GM23338 (cell line): ENCODE measurements at regions not wholly inside any gene's neighbourhood (a gene's known extent, or its start where the extent isn't known, plus 50 kb on each side); places are given as distances from the start of the nearest gene placed in this dataset.

Experiments used
- ATAC-seq: fragments of 200-7000 bp; cut with Tn5 transposase; 3 replicates; pipeline ENCODE4 v1.9.1; 2020
- DNase-seq: peaks from one replicate; pipeline ENCODE4 v3.0.0-alpha.2; 2015; ENCODE audit warnings: low spot score
- H2AFZ ChIP-seq: fragments of 200-600 bp; sonication (generic); 2 replicates; pipeline ENCODE4 v1.8.0; 2016; ENCODE audit warnings: antibody characterized with exemption, mild to moderate bottlenecking, moderate library complexity
- H3F3A ChIP-seq: fragments of 200-600 bp; sonication (generic); replicated peaks from 2 replicates; pipeline ENCODE4 v1.8.0; 2017; ENCODE audit warnings: antibody characterized with exemption, mixed run types, low read depth
- H3K27ac ChIP-seq: fragments of 200-600 bp; sonication (generic); 2 replicates; pipeline ENCODE4 v1.6.1; 2016; ENCODE audit warnings: low read depth
- H3K27me3 ChIP-seq: fragments of 200-600 bp; sonication (generic); 2 replicates; pipeline ENCODE4 v1.8.0; 2016; ENCODE audit warnings: mild to moderate bottlenecking, mixed run types, moderate library complexity; ENCODE audit not compliant: insufficient read depth
- H3K36me3 ChIP-seq: fragments of 200-600 bp; sonication (generic); 2 replicates; pipeline ENCODE4 v1.8.0; 2016; ENCODE audit warnings: mild to moderate bottlenecking; ENCODE audit not compliant: insufficient read depth
- H3K4me1 ChIP-seq: fragments of 200-600 bp; sonication (generic); 2 replicates; pipeline ENCODE4 v1.8.0; 2016; ENCODE audit warnings: mild to moderate bottlenecking, moderate library complexity; ENCODE audit not compliant: insufficient read depth
- H3K4me2 ChIP-seq: fragments of 200-600 bp; sonication (generic); 2 replicates; pipeline ENCODE4 v1.7.1; 2017; ENCODE audit warnings: mixed run types
- H3K4me3 ChIP-seq: fragments of 200-600 bp; sonication (generic); 2 replicates; pipeline ENCODE4 v1.6.1; 2016; ENCODE audit warnings: mixed run types
- H3K79me2 ChIP-seq: fragments of 200-600 bp; sonication (generic); replicated peaks from 2 replicates; pipeline ENCODE4 v1.8.0; 2017; ENCODE audit warnings: mild to moderate bottlenecking; ENCODE audit not compliant: insufficient read depth
- H3K9me2 ChIP-seq: fragments of 200-600 bp; sonication (generic); 2 replicates; pipeline ENCODE4 v1.8.0; 2017; ENCODE audit not compliant: insufficient read depth
- H4K20me1 ChIP-seq: fragments of 200-600 bp; sonication (generic); replicated peaks from 2 replicates; pipeline ENCODE4 v1.8.0; 2017; ENCODE audit warnings: mild to moderate bottlenecking; ENCODE audit not compliant: insufficient read depth
- H3K27ac Mint-ChIP-seq: 2 replicates; pipeline ENCODE4 v1.8.0; 2020; ENCODE audit warnings: inconsistent platforms, mild to moderate bottlenecking, moderate library complexity, mixed read lengths
- H3K27me3 Mint-ChIP-seq: 3 replicates; pipeline ENCODE4 v1.8.0; 2022; ENCODE audit warnings: low read depth, mild to moderate bottlenecking, moderate library complexity, mixed read lengths, inconsistent platforms; ENCODE audit not compliant: insufficient read depth, poor library complexity
- H3K36me3 Mint-ChIP-seq: 3 replicates; pipeline ENCODE4 v1.8.0; 2021; ENCODE audit warnings: low read depth, mild to moderate bottlenecking, inconsistent platforms, moderate library complexity, mixed read lengths
- H3K4me1 Mint-ChIP-seq: 3 replicates; pipeline ENCODE4 v1.8.0; 2020; ENCODE audit warnings: mild to moderate bottlenecking, inconsistent platforms, mixed read lengths
- H3K4me3 Mint-ChIP-seq: 3 replicates; pipeline ENCODE4 v1.8.0; 2021; ENCODE audit warnings: moderate library complexity, mild to moderate bottlenecking, inconsistent platforms, mixed read lengths
- H3K9me3 Mint-ChIP-seq: 3 replicates; pipeline ENCODE4 v1.8.0; 2020; ENCODE audit warnings: moderate library complexity, mild to moderate bottlenecking, inconsistent platforms, mixed read lengths
- CREB1 ChIP-seq: fragments of 250-450 bp; sonication (Bioruptor Pico); IDR thresholded peaks from 2 replicates; pipeline ENCODE4 v1.5.0; 2020; ENCODE audit warnings: low read depth, mild to moderate bottlenecking, moderate library complexity
- EZH2 ChIP-seq: fragments of 200-600 bp; sonication (generic); IDR thresholded peaks from one replicate; pipeline ENCODE4 v1.8.0; 2017; ENCODE audit warnings: antibody characterized with exemption, mild to moderate bottlenecking, low read depth; ENCODE audit not compliant: unreplicated experiment
- JUNB ChIP-seq: IDR thresholded peaks from one replicate; pipeline ENCODE4 v1.6.1; 2016; ENCODE audit warnings: antibody characterized with exemption; ENCODE audit not compliant: unreplicated experiment
- ZNF114 ChIP-seq: fragments of 250-450 bp; sonication (Bioruptor Pico); IDR thresholded peaks from 2 replicates; pipeline ENCODE4 v1.5.0; 2020; ENCODE audit warnings: mild to moderate bottlenecking, moderate library complexity
- ZNF462 ChIP-seq: fragments of 250-450 bp; sonication (Bioruptor Pico); IDR thresholded peaks from 2 replicates; pipeline ENCODE4 v1.5.0; 2020; ENCODE audit warnings: mild to moderate bottlenecking, moderate library complexity
- TF ChIP-seq, protein P1 (sequence below): IDR thresholded peaks from 2 replicates; pipeline ENCODE4 v1.6.1; 2016; ENCODE audit warnings: antibody characterized with exemption

DNA sequence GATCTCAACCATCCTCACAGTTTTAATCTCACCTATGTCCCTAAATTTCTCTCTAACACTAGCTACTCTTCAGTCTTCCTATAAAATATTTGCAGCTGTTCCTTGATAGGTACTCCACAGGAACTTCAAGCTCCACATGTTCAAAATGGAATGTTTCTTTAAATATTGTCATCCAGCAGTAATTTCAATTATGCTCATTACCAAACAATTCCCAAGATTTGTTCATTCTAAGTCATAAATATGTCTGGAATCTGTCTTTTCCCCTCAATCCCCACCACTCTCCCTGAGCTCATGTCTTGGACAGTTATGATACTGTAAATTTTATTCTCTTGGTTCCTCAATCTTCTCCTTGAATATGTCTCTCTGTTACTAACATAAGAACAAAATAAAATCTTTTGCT is 214.4 kb downstream of the NRIP1 start:
- Histone ChIP-seq H3K9me2 (peaks cover 11% of the 10 kb centered on the region), H3K79me2 (no peaks in the 10 kb centered on the region), H3K36me3 (no peaks in the 10 kb centered on the region; the same call in 1 of the 2 replicates), H3K4me3 (no peak overlapping the region), H3F3A (peaks cover 4% of the 10 kb centered on the region; the same call in 1 of the 2 replicates), H3K4me1 (peaks cover 10% of the 10 kb centered on the region; the same call in 1 of the 2 replicates), H3K27me3 (no peaks in the 10 kb centered on the region), H4K20me1 (no peaks in the 10 kb centered on the region), H3K4me2 (no peak overlapping the region), H2AFZ (no peak overlapping the region), H3K27ac (no peak overlapping the region)
- TF ChIP-seq EZH2 (no peak), ZNF114 (CRISPR knock-in tag) (no peak), CREB1 (CRISPR knock-in tag) (no peak), ZNF462 (no peak), JUNB (no peak)
- TF ChIP-seq, protein P1, sequence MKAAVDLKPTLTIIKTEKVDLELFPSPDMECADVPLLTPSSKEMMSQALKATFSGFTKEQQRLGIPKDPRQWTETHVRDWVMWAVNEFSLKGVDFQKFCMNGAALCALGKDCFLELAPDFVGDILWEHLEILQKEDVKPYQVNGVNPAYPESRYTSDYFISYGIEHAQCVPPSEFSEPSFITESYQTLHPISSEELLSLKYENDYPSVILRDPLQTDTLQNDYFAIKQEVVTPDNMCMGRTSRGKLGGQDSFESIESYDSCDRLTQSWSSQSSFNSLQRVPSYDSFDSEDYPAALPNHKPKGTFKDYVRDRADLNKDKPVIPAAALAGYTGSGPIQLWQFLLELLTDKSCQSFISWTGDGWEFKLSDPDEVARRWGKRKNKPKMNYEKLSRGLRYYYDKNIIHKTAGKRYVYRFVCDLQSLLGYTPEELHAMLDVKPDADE: no peak
- Mint-ChIP-seq H3K4me1 (peaks cover 7% of the 10 kb centered on the region; the same call in 1 of the 3 replicates), H3K9me3 (peaks cover 30% of the 10 kb centered on the region), H3K27ac (no peak overlapping the region), H3K27me3 (peaks cover 6% of the 10 kb centered on the region), H3K4me3 (no peak overlapping the region), H3K36me3 (peaks cover 16% of the 10 kb centered on the region)
- no peak for DNase-seq
- ATAC-seq: no peak
